Loucy (cell line): ENCODE measurements at regions not wholly inside any gene's neighbourhood (a gene's known extent, or its start where the extent isn't known, plus 50 kb on each side); places are given as distances from the start of the nearest gene placed in this dataset.

Experiments
- H2AFZ ChIP-seq: fragments of 200-600 bp; sonication (generic); 2 replicates; pipeline ENCODE4 v1.6.0; 2016; ENCODE audit warnings: antibody characterized with exemption, mild to moderate bottlenecking, low read length, moderate library complexity
- H3F3A ChIP-seq: fragments of 200-600 bp; 2 replicates; pipeline ENCODE4 v1.6.0; 2016; ENCODE audit warnings: antibody characterized with exemption, low read depth, mild to moderate bottlenecking
- H3K27me3 ChIP-seq: fragments of 200-600 bp; sonication (generic); 2 replicates; pipeline ENCODE4 v1.6.1; 2014; ENCODE audit warnings: low read length, mild to moderate bottlenecking; ENCODE audit not compliant: insufficient read depth, poor library complexity, severe bottlenecking
- H3K36me3 ChIP-seq: fragments of 200-600 bp; sonication (generic); 2 replicates; pipeline ENCODE4 v1.6.1; 2016; ENCODE audit warnings: low read length; ENCODE audit not compliant: insufficient read depth
- H3K4me1 ChIP-seq: fragments of 200-600 bp; sonication (generic); 2 replicates; pipeline ENCODE4 v1.5.1; 2014; ENCODE audit warnings: low read length, mild to moderate bottlenecking; ENCODE audit not compliant: insufficient read depth, poor library complexity, severe bottlenecking
- H3K4me2 ChIP-seq: fragments of 200-600 bp; sonication (generic); 2 replicates; pipeline ENCODE4 v1.6.0; 2014; ENCODE audit warnings: antibody characterized with exemption, low read length, low read depth, mild to moderate bottlenecking; ENCODE audit not compliant: poor library complexity, severe bottlenecking
- H3K4me3 ChIP-seq: fragments of 200-600 bp; sonication (generic); 2 replicates; pipeline ENCODE4 v1.5.1; 2014; ENCODE audit warnings: low read length, mild to moderate bottlenecking, mixed read lengths; ENCODE audit not compliant: poor library complexity, severe bottlenecking
- H3K79me2 ChIP-seq: fragments of 200-600 bp; sonication (generic); 2 replicates; pipeline ENCODE4 v1.6.1; 2014; ENCODE audit warnings: low read length; ENCODE audit not compliant: insufficient read depth
- H3K9ac ChIP-seq: fragments of 200-600 bp; sonication (generic); 2 replicates; pipeline ENCODE4 v1.6.0; 2014; ENCODE audit warnings: mild to moderate bottlenecking, low read depth, low read length, moderate library complexity; ENCODE audit not compliant: poor library complexity, severe bottlenecking
- H3K9me2 ChIP-seq: fragments of 200-600 bp; sonication (generic); replicated peaks from 2 replicates; pipeline ENCODE4 v1.6.1; 2016; ENCODE audit warnings: low read depth, low read length, mixed read lengths
- H3K9me3 ChIP-seq: fragments of 200-600 bp; sonication (generic); 2 replicates; pipeline ENCODE4 v1.6.1; 2014; ENCODE audit warnings: mild to moderate bottlenecking, antibody characterized with exemption, low read length, low read depth; ENCODE audit not compliant: insufficient read depth
- H4K20me1 ChIP-seq: fragments of 200-600 bp; sonication (generic); 2 replicates; pipeline ENCODE4 v1.6.0; 2014; ENCODE audit warnings: antibody characterized with exemption, low read length, mild to moderate bottlenecking; ENCODE audit not compliant: insufficient read depth, poor library complexity, severe bottlenecking
- EZH2phosphoT487 ChIP-seq: fragments of 200-600 bp; IDR thresholded peaks from 2 replicates; pipeline ENCODE4 v1.6.1; 2018; ENCODE audit warnings: antibody characterized with exemption, mild to moderate bottlenecking, moderate library complexity, borderline replicate concordance
- TF ChIP-seq, protein P1 (sequence below): fragments of 200-600 bp; sonication (generic); conservative IDR thresholded peaks from 2 replicates; pipeline ENCODE4 v1.5.1; 2014; ENCODE audit warnings: mild to moderate bottlenecking, antibody characterized with exemption, low read length

DNA sequence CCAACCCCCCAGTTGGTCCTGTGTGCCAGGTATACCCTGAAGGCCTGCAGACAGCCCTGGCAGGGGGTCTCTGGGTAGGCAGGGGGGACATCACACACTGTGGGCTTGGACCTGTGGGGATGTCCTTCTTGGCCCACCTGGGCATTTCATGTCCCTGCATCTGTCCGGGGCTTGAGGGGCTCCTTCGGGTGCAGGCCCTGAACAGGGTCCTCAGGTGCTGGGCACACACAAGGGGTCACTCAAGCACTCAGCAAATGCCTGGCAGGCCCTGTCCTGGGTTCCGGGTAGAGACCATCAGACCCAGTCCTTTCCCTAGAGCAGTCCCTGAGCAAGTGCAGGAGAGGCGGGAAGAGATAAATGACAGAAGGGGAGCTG is 70.5 kb upstream of the WNT11 start:
- Histone ChIP-seq H3K4me1 (no peaks in the 10 kb centered on the region), H2AFZ (no peak overlapping the region)
- TF ChIP-seq, protein P1, sequence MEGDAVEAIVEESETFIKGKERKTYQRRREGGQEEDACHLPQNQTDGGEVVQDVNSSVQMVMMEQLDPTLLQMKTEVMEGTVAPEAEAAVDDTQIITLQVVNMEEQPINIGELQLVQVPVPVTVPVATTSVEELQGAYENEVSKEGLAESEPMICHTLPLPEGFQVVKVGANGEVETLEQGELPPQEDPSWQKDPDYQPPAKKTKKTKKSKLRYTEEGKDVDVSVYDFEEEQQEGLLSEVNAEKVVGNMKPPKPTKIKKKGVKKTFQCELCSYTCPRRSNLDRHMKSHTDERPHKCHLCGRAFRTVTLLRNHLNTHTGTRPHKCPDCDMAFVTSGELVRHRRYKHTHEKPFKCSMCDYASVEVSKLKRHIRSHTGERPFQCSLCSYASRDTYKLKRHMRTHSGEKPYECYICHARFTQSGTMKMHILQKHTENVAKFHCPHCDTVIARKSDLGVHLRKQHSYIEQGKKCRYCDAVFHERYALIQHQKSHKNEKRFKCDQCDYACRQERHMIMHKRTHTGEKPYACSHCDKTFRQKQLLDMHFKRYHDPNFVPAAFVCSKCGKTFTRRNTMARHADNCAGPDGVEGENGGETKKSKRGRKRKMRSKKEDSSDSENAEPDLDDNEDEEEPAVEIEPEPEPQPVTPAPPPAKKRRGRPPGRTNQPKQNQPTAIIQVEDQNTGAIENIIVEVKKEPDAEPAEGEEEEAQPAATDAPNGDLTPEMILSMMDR, result no peak
- no peak for TF ChIP-seq EZH2phosphoT487

DNA sequence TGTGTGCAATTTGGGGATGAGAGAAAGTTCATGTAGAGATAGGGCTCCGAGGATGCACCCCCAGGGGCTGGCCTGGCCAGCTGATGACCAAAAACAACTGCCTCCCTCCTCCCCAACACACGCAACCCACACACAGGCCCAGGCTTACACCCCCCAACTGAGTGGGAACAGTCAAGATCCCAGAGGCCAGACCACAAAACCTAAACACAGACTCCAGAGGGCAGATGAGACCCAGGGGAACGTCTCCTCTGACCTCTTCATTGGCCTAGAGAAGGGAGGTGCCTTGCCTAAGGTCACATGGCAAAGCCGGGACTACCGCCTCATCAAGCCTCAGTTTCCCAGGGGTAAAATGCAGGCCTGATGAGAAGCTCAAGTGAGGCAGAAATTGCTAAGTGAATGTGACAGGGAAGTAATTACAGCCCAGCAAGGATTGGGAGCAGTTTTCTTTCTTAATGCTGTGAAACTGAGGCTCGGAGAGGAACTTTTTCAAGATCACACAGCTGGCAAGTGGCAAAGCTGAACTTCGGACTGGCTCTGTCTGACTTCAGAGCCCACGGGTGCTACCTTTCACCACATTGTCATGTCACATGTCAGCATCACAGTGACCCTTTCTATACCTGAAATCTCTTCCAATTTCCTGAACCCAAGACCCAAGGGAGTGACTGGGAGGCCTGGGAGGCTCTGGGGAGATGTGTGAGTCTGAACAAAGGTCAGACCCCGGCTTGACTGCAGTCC is 69.9 kb upstream of the WNT11 start:
- H3K4me3 ChIP-seq, result no peak overlapping the region
- TF ChIP-seq EZH2phosphoT487, result no peak
- TF ChIP-seq, protein P1, result no peak
- no peaks in the 10 kb centered on the region for H3K9me3 ChIP-seq
- H3K4me1 ChIP-seq, result no peaks in the 10 kb centered on the region
- no peaks in the 10 kb centered on the region for H3K36me3 ChIP-seq
- H3K27me3 ChIP-seq, result no peaks in the 10 kb centered on the region
- no peak overlapping the region for H3K9ac ChIP-seq
- no peaks in the 10 kb centered on the region for H4K20me1 ChIP-seq
- no peak overlapping the region for H2AFZ ChIP-seq
- no peaks in the 10 kb centered on the region for H3K9me2 ChIP-seq
- H3K79me2 ChIP-seq, result no peaks in the 10 kb centered on the region
- no peak overlapping the region for H3K4me2 ChIP-seq
- H3F3A ChIP-seq, result no peaks in the 10 kb centered on the region

More for the DNA sequence above, 70.5 kb upstream of the WNT11 start:
- Histone ChIP-seq H4K20me1 (no peaks in the 10 kb centered on the region), H3K9ac (no peak overlapping the region), H3K79me2 (no peaks in the 10 kb centered on the region), H3K27me3 (no peaks in the 10 kb centered on the region), H3K9me2 (no peaks in the 10 kb centered on the region), H3K9me3 (no peaks in the 10 kb centered on the region), H3F3A (no peaks in the 10 kb centered on the region), H3K4me2 (no peak overlapping the region), H3K36me3 (no peaks in the 10 kb centered on the region), H3K4me3 (no peak overlapping the region)

DNA sequence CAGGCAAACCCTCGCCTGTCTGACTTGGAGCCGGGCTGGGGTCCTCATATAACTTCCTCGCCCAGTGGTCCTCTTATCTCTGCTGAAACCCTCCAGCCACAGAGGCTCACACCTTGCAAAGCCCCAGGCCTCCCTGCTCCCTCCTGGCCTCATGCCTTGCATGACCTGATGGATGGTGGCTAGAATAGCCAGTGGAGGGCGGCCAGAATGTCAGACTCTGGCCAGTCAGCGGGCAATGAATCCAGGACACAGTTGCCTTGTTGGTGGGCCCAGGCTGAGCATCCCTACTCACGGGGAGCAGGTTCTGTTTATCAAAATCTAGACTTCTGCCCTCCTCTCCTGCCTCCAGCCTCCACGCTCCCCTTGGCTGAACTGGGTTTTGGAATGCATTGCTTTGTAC is 69.1 kb upstream of the WNT11 start:
- no peaks in the 10 kb centered on the region for H3K9me2 ChIP-seq
- no peak overlapping the region for H2AFZ ChIP-seq
- H3K9me3 ChIP-seq, result no peaks in the 10 kb centered on the region
- H3K36me3 ChIP-seq, result no peaks in the 10 kb centered on the region
- no peaks in the 10 kb centered on the region for H4K20me1 ChIP-seq
- no peak overlapping the region for H3K9ac ChIP-seq
- TF ChIP-seq, protein P1, result no peak
- H3K4me2 ChIP-seq, result no peak overlapping the region
- no peaks in the 10 kb centered on the region for H3K27me3 ChIP-seq
- H3K79me2 ChIP-seq, result no peaks in the 10 kb centered on the region
- no peaks in the 10 kb centered on the region for H3K4me1 ChIP-seq
- no peak overlapping the region for H3K4me3 ChIP-seq
- no peaks in the 10 kb centered on the region for H3F3A ChIP-seq
